ENCODE measurements at regions not wholly inside any gene's neighbourhood (a gene's known extent, or its start where the extent isn't known, plus 50 kb on each side); places are given as distances from the start of the nearest gene placed in this dataset.

DNA sequence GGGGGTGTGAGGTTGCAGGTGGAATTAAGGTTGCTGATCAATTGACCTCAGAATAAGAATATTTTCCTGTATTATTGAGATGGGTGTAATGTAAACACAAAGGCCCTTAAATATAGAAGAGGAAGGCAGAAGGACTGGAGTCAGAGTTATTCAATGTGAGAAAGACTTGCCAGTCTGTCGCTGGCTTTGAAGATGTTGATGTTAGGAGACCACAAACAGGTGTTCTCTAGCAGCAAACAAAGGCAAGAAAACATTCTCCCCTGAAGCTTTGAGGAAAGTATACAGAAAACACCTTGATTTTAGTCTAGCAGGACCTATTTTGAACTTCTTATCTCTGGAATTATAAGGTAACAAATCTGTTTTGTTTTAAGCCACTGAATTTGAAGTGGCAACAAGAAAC is 138.9 kb upstream of the PTPRK start:
- TF ChIP-seq, protein P1, sequence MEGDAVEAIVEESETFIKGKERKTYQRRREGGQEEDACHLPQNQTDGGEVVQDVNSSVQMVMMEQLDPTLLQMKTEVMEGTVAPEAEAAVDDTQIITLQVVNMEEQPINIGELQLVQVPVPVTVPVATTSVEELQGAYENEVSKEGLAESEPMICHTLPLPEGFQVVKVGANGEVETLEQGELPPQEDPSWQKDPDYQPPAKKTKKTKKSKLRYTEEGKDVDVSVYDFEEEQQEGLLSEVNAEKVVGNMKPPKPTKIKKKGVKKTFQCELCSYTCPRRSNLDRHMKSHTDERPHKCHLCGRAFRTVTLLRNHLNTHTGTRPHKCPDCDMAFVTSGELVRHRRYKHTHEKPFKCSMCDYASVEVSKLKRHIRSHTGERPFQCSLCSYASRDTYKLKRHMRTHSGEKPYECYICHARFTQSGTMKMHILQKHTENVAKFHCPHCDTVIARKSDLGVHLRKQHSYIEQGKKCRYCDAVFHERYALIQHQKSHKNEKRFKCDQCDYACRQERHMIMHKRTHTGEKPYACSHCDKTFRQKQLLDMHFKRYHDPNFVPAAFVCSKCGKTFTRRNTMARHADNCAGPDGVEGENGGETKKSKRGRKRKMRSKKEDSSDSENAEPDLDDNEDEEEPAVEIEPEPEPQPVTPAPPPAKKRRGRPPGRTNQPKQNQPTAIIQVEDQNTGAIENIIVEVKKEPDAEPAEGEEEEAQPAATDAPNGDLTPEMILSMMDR (IDR thresholded peaks at IDR 0.05), result no peak
- no peak for TF ChIP-seq POLR2A (IDR thresholded peaks at IDR 0.05)
